Suppressor macrophage (primary cell): ENCODE measurements at regions not wholly inside any gene's neighbourhood (a gene's known extent, or its start where the extent isn't known, plus 50 kb on each side); places are given as distances from the start of the nearest gene placed in this dataset.

Experiments
- DNase-seq, 4 experiments: peaks; one replicate each; pipeline ENCODE4 v3.0.0-alpha.2; 2020 to 2022

DNA sequence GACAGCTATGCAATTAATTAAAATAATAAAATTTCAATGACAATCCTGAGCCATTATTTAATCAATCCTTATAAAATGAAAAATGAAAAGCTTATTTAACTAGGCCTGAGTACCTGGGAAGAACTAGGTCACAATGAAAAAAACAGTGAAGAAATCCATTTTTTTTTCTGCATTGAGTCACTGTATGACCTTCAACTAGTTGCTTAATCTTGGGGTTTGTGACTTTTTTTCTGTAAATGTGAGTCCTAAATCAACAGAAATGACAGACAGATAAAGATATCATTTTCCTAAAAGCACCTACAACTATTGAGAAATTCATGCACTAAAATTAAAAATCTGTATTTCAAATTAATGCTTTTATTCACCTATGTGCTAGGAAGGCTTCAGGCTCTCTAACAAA, 96.8 kb downstream of the TMEM26 start:
- peak in 2 of 4 experiments; percentile 17 to 20 for DNase-seq

DNA sequence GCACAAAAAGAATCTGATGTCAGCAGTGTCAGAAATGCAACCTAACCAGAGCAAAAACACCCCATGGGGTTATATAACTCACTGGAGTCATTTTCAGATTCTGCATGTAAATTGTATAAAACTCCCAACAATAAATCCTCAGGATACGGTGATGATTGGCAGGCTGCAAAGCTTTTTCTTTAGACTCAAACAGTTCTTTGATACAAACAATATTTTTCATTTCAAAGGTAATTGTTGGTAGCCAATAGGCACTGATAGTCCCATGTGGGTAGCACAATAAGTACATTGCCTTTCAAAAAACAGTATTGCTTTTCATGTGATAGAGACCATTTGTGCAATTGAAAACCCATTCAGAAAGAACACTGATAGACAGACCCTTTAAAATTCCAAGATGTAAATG, 98.0 kb downstream of the TMEM26 start:
- no peak for DNase-seq

DNA sequence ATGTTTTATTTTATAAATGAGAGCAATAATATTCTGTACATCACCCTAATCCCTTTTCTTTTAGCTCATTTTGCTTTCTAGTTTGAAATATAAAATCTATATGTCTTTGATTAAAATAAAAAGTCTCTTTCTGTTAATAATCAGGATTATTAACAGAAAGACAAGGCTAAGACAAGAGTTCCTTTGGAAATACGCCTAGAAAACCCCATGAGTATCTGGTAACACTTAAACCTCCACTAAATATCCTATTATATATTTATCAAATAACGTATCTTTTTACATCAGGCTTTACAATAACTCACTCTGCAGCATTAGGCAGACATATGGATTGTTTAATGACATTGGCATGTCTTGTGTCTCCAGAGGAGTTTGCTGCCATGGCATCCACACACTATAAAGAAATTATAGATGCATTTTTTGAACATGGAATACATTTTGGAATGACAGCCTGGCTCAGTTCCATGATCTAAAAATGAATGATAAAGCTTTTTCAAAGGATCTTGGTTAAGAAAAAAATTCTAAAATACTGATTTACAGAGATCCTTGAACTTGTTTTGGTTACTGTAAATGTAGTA, 98.7 kb downstream of the TMEM26 start:
- DNase-seq: no peak

DNA sequence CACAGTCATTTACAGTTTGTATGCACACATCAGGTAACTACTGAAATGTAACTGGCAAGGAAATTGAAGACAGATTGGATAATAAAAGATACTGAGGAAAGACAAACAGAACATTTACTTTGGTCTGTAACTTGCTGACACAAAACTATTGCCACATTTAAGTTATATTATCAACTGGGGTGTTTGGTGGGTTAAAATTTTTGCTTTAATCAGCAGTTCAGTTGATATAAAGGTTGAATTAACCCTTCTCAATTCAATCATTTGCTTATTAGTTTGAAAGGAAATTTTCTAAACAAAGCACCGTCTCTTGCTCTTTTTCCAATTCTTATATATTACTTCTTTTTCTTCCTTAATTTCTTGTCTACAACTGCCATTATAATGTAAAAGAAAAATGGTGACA, 102.4 kb downstream of the TMEM26 start:
- no peak for DNase-seq

DNA sequence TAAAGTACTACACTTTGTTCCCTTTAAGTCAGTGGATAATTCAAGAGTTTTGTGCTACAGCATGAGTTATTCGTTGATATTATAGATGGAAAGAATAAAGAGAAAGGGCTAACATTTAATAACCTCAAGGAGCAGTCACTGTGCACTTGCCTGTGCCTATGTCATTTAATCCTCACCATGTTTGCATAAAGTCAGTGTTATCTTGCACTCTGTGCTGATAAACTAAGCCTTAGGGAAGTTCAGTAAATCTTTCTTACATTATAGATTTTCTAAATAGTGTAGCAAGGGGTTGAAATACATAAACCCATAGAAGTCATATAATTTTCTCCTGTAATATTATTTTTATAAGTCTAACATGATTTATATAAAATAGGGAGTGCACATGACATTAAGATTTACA, 103.1 kb downstream of the TMEM26 start:
- no peak for DNase-seq

DNA sequence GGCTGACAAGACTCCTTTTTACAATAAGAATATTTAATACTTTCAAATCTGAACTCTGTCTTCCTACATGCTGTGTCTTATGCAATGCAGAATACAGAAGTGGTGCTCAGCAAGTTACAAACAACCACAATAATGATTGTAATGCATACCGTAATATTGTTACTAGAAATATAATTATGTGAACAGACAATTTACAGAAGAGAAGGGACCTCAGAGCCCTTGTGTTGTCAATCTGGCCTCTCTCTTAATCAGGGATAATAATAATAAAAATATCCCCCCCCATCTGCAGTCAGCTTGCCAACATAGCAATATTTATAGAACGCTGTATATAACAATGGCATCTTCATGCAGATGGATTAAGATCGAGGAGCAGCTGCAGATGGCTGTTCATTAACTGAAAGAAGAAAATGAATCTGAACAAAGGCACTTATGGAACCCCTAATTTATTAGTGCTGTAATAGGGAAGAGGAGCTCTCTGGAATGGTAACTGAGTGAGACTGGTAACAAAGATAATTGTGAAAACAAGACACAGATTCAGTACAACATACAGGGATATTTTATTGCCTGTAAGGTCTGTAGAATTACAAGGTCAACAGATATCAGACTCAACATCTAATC, 106.3 kb downstream of the TMEM26 start:
- DNase-seq: peak in 2 of 4 experiments; percentile 25 to 35

DNA sequence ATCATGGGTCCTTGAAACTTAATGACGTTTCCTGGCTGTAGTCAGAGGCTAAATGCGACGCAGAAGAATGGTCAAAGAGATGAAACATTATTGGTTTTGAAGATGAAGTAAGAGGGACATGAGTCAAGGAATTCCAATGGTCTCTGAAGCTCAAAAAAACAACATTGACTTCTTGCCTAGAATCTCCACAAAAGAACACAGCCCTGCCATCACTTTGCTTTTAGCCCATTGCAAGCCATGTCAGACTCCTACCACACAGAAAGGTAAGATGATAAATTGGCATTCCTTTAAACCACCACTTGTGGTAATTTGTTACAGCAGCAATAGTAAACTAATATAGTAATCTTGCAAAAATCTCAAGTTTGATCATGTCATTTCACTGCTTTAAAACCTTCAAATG, 109.4 kb downstream of the TMEM26 start:
- no peak for DNase-seq

DNA sequence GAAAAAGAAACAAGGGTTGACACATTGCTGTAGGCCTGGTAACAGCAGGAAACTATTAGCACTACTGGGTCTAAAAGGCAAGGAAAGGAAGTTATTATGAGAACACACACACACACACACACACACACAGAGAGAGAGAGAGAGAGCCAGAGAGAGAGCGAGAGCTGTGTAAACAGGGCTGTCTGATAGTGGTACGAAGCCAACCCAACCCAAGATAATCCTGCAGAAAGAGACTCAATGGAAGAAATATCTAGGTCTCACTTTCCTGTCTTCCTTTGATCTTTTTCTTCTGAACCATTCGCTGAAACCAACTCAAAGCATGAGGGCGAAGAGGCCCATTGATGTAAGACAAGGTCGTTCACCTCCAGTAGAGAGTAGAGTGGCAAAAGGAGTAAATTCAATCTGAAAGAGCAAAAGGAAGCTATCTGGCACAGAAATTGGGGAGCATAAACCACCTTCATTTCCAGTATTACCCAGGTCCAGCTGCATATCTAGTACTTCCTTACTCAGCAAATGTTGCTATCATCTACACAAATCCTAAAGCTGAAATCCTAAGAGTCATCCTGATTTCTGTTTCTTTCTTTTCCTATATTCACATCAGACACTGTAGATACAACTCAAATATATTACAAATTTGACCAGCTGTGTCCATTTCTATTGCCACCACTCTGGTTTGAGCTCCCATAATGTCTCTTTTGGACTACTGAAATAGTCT, 110.2 kb downstream of the TMEM26 start:
- no peak for DNase-seq

DNA sequence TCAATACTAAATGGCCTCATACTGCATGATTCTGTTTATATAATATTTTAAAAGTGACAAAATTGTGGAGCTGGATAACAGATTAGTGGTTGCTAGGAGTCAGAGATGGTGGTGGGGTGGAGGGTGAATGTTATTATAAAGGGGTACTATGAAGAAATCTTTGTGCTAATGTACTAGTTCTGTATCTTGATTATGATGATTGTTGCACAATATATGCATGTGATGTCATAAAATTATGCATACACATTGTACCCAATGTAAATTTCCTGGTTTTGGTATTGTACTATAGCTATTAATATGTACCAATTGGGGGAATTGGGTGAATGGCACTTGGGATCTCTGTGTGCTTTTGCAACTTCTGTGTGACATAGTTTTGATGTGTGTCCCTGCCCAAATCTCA, 112.2 kb downstream of the TMEM26 start:
- DNase-seq: no peak

DNA sequence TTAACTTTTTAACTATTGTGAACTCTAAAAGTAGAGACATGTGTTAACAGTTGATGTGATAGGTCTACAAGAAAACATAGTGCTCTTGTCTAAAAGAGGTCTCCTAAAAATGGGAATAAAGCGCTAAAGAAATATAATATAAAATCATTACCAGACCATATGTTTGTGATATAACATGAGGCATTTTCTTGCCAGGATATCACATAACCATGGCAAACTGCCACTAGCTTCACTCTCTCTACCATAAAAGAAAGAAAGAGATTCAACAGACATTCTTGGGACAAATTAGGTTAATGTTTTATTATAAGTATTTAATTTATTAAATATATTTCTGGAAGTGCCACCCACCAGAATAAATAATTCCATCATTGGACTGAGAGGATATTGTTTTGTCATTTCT, 115.0 kb downstream of the TMEM26 start:
- no peak for DNase-seq

DNA sequence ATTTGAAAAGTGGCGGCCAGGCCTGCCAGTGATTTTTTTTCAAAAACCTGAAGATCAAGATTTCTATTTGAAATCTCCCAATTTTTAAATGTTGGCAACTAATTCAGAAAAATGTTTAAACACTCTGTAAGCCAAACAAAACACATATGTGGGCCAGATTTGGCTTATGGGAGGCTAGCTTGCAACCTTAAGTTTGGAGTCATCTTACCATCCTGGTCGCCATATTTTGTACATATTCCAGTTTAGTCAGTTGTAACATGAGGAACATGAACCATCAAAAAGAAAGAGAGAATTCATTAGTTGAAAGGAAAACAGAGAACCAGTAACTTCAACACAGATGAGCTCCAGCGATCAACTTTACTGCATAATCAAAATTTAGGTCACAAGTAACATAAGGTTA, 115.4 kb downstream of the TMEM26 start:
- DNase-seq: no peak

DNA sequence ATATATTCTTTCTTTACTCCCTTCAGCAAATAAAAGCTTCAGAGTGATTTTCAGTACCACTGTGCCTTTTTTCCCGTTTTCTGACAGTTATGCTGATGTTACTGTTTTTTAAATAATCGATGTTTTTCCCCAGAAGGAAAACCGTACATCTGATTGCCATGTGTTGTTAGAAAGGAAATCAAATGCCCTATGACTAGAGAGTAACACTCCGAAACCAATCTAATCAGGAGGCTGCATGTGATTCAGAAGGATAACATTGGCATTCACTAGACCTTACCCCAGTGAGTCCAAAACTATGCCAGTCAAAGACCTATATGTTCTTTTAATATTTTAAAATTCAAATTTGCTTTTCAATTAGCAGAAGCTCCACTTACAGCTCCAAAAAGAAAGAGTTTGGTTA, 116.3 kb downstream of the TMEM26 start:
- DNase-seq: no peak

DNA sequence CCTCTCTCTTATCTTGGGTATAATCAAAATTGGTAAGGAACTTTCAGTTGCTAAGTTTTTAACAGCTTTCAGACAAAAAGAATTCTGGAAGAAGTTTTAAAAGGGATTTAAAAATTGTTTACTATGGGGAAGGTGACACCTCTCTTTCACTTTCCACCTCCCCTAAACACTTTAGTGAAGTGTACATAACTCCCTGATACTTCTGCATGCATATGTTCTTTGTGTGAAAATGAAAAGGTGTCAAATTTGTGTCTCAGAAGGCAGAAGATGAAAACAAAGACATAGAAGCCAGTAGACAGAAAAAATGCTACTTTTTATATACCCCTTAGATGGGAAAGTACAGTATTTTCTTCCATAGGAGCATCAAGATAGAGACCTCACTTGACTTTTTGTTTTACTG, 117.8 kb downstream of the TMEM26 start:
- no peak for DNase-seq

DNA sequence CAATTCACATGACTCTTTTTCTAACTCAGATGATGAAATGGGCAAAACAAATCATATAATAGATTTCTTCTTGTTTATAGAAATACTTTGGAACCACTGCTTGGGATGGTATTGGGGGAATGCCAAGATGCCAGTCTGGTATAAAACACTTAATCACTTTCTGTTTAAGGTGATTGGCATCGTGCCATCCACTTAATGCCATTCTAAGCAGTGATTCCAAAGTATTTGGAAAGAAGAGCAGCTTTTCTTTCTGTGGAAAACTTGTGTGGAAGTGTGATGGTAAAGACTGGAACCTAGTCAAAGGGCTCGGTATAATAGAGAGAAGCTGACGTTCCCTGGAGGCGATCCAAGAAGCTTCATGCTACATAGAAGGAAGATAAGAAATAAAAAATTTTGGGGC, 120.6 kb downstream of the TMEM26 start:
- DNase-seq: no peak

DNA sequence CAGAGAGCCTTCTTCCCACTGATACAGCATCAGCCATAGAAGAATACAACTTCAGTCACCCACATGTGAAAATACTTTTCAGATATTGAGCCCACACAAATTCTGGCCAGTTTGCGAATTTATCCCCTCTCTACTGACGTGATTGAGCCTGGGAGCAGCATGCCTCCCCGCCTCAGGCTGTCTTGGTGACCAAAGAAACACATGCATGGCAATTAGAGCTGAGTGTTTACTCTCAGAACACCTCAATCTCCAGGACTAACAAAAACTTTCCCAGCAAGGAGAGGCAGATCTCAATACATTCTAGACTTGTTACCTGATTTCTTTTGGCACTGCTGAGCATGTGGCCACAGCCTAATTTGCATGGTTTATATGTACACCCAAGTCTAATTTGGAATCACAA, 122.5 kb downstream of the TMEM26 start:
- DNase-seq: no peak

DNA sequence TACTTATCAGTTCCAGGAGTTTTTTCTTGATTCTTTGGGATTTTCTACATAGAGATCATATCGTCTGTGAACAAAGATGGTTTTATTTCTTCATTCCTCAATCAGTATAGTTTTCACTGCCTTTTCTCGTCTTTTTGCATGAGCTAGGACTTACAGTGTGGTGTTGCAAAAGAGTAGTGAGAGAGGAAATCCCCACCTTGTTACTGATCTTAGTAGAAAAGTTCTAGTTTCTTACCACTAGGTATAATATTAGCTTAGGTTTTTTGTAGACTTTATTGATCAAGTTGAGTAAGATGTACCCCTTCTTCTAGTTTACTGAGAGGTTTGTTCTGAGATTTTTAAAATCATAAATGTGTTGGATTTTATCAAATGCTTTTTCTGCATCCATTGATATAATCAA, 123.3 kb downstream of the TMEM26 start:
- no peak for DNase-seq

DNA sequence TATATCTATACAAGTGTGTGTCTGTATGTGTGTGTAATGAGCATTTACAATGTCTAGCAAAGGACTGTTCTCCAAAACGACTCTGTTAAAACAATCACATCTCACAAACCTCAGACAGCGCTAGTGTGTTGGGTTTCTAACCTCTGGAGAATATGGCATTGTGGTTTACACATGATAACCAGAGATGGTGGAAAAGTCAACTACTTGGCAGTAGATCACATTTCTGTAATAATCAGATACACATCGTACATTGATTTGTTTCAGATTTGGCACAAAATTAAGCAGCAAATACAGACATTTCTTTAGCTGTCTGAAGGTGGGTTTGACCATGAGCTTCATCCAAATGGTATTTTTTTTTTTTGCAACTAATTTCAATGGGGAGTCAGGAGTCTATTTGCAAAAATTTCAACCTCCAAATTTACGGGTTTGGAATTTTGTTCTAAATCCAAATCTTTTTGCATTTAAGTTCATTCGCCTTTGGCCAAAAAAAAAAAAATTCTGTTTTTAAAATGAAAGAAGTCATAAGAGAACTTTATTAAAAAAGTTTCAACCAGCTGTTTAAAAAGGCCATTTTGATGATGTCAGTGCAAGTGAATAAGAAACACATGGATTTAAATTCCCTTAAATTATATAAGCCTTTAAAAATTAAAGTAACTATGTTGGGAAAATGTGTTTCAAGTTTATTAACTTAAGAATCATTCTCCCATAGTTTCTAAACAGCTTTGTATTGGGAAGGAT, 127.8 kb downstream of the TMEM26 start:
- no peak for DNase-seq

DNA sequence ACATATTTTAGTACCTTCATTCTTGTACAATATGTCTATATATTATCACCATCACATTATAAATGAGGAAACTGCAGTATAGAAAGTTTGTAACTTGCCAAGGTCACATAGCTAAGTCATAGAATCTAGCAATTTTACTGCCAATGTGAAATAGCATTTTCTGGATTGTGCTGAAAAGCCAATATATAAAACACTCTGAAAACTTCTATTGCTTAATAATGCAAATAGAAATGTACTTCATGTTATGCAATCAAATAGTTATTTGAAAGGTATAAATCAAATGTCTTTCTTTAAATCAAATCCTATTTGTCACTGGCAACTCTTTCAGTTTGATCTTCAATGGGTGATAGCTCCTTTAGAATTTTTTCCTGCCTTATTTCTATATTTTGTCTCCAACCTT, 129.5 kb downstream of the TMEM26 start:
- no peak for DNase-seq

DNA sequence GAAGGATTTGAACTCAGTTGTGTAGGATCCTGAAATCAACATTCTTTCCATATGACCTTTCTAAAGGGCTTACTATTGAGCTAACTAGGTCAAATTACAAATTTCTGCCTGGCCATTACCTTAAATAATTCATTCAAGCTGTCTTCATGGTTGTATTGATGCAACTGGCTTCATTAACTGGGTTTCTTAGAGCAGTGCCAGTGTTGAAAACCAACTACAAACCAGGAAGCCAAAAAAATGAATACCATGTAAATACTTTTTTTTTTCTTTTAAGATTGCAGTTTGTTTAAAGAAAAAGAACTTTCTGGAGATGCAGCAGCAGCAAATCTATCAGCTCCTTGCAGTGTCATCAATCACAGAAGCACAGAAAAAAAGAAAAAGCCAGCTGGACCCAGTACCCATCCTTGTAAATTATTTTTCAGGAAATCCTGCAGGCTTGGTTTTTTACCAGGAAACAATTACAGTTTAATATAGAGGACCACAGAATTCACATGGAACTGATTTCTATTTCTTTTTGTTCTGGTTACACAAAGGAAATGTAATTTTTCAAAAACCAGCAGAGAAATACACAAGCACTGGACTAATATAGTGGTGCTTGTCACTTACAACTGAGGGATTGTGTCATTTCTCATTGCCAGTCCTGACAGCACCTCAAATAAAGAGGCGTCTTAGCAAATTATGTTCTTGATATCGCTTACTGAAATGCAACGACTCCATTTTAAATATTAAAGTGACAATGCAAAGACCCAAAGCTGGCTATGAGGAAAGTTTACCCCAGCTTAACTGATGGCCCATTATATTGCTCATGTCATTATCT, 131.9 kb downstream of the TMEM26 start:
- no peak for DNase-seq

DNA sequence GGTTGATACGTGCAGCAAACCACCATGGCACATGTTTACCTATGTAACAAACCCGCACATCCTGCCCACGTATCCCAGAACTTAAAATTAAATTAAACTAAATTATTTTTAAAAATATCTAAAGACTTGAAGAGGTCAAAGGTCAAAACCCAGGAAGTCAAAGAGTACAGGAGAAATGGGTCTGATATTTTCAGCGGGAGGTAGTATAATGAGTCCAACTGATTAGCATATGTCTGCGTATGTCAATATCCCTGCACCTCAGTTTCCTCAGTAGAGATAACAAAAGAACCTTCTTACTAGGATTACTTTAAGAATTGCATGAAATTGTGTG, 133.0 kb downstream of the TMEM26 start:
- no peak for DNase-seq

DNA sequence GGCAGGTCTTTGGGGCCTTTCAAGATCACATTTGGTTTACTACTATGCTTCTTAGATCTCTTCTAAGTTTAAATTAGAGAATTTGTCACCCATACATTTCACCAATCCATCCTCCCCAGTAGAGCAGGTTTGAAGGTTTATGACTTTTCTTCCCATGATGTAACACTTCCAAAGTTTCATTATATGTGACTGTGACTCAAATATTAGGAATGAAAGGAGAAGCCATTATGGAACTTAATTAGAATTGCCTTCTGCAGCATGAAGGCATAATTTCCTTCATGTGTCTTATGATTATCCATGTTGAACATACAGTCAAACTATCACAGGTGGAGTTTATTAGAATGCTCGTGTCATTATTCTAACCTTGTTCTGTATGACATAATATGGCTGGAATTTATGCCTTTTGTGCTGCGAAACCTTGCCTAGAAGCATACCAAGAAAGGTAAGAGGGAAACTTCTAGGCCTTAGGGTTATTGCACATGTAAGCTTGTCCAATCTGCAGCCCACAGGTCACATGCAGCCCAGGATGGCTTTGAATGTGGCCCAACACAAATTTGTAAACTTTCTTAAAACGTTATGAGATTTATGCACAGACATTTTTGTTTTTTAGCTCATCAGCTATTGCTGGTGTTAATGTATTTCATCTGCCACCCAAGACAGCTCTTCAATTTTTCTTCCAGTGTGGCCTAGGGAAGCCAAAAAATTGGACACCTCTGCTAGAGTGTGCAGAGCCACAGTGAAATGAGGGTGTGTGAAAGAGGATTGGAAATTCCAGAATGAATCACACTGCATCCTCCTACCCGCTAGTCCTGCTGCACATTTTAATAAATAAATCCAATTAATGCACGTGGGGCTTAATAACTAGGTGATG, 133.6 kb downstream of the TMEM26 start:
- DNase-seq: no peak

DNA sequence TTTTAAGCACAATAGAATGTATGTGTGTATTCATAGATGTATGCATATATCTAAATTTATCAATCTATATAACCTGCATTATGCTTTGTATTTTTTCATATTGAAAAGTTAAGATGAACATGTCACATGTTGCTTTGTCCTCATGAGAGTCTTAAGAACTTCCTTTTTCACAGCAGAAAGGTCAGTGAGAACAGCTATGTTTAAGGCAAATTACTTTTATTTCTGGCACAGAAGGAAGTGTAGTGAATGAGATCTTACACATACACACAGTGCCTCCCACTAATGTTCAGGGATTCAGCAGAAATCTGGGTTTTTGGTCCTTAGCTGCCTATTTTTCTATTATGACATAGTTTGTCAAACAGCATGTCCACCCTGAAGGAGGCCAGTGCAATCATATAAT, 134.8 kb downstream of the TMEM26 start:
- peak; percentile 34 to 80 (median 57) for DNase-seq
